ENCODE measurements at regions not wholly inside any gene's neighbourhood (a gene's known extent, or its start where the extent isn't known, plus 50 kb on each side); places are given as distances from the start of the nearest gene placed in this dataset.

- no peak for DNase-seq (ENCODE audit: low read depth in 3 of 3)
Observed at GRCh38 chr2:151033271-151034248, 228.1 kb downstream of the RBM43 start.

- no peak for DNase-seq (ENCODE audit: low read depth in 3 of 3)
Observed at GRCh38 chr2:151032741-151033191, 228.9 kb downstream of the RBM43 start.

GRCh38 chr2:151030663-151031230 is 230.9 kb downstream of the RBM43 start:
- peak in 1 of 3 donors; percentile 2 for DNase-seq (ENCODE audit: low read depth in 3 of 3)

GRCh38 chr2:151029406-151030157 is 232.1 kb downstream of the RBM43 start:
- DNase-seq (ENCODE audit: low read depth in 3 of 3) = no peak

GRCh38 chr2:151028691-151029176 is 232.9 kb downstream of the RBM43 start:
- no peak for DNase-seq (ENCODE audit: low read depth in 3 of 3)

GRCh38 chr2:151027151-151027550 is 234.5 kb downstream of the RBM43 start:
- DNase-seq (ENCODE audit: low read depth in 3 of 3) = no peak

- no peak for DNase-seq (ENCODE audit: low read depth in 3 of 3)
Observed at GRCh38 chr2:151025816-151026215, 235.8 kb downstream of the RBM43 start.

GRCh38 chr2:151024696-151025251 is 236.9 kb downstream of the RBM43 start:
- DNase-seq (ENCODE audit: low read depth in 3 of 3) = no peak

GRCh38 chr2:151021747-151022452 is 239.8 kb downstream of the RBM43 start:
- no peak for DNase-seq (ENCODE audit: low read depth in 3 of 3)

GRCh38 chr2:151020411-151020810 is 241.3 kb downstream of the RBM43 start:
- DNase-seq (ENCODE audit: low read depth in 3 of 3) = no peak

GRCh38 chr2:151009437-151010175 is 252.1 kb downstream of the RBM43 start:
- DNase-seq (ENCODE audit: low read depth in 3 of 3) = no peak

- DNase-seq (ENCODE audit: low read depth in 3 of 3) = no peak
Observed at GRCh38 chr2:151007365-151007764, 254.3 kb downstream of the RBM43 start.

GRCh38 chr2:151002959-151003600 is 258.6 kb downstream of the RBM43 start:
- no peak for DNase-seq (ENCODE audit: low read depth in 3 of 3)

GRCh38 chr2:150997702-150998440 is 263.8 kb downstream of the RBM43 start:
- DNase-seq (ENCODE audit: low read depth in 3 of 3) = no peak

- no peak for DNase-seq (ENCODE audit: low read depth in 3 of 3)
Observed at GRCh38 chr2:150997066-150997465, 264.6 kb downstream of the RBM43 start.

- no peak for DNase-seq (ENCODE audit: low read depth in 3 of 3)
Observed at GRCh38 chr2:150994076-150994475, 267.6 kb downstream of the RBM43 start.

GRCh38 chr2:150989969-150990368 is 271.7 kb downstream of the RBM43 start:
- DNase-seq (ENCODE audit: low read depth in 3 of 3) = no peak

GRCh38 chr2:150985741-150986140 is 275.9 kb downstream of the RBM43 start:
- DNase-seq (ENCODE audit: low read depth in 3 of 3) = no peak

- DNase-seq (ENCODE audit: low read depth in 3 of 3) = no peak
Observed at GRCh38 chr2:150983314-150983897, 278.3 kb downstream of the RBM43 start.
